Vagina (tissue), 2 donors: ENCODE measurements at regions not wholly inside any gene's neighbourhood (a gene's known extent, or its start where the extent isn't known, plus 50 kb on each side); places are given as distances from the start of the nearest gene placed in this dataset.

Experiments
- DNase-seq, 2 donors: peaks; one replicate each; pipeline ENCODE4 v3.0.0-alpha.2; 2017; ENCODE audit errors: extremely low spot score in 2 of 2
- H3K27ac ChIP-seq: fragments of 200-600 bp; sonication (generic); one replicate; pipeline ENCODE4 v1.5.1; 2019
- H3K27me3 ChIP-seq: fragments of 200-600 bp; sonication (generic); one replicate; pipeline ENCODE4 v1.5.1; 2019
- H3K36me3 ChIP-seq, 2 donors: fragments of 200-600 bp; sonication (generic); one replicate each; pipeline ENCODE4 v1.5.1; 2017 to 2019
- H3K4me1 ChIP-seq: fragments of 200-600 bp; sonication (generic); one replicate; pipeline ENCODE4 v1.5.1; 2019
- H3K4me3 ChIP-seq, 2 donors: fragments of 200-600 bp; sonication (generic); 1 replicate in 1 of 2; 2 replicates in 1 of 2; pipeline ENCODE4 v1.5.1; 2016 to 2019
- H3K9me3 ChIP-seq: fragments of 200-600 bp; sonication (generic); one replicate; pipeline ENCODE4 v1.5.1; 2019
- POLR2A ChIP-seq, 2 donors: fragments of 450-650 bp; IDR thresholded peaks; one replicate each; pipeline ENCODE4 v1.6.1; 2017; ENCODE audit warnings: antibody characterized with exemption in 2 of 2, mild to moderate bottlenecking in 2 of 2, moderate library complexity in 2 of 2
- POLR2AphosphoS5 ChIP-seq, 2 donors: sonication (generic); formaldehyde crosslinking; IDR thresholded peaks; one replicate each; pipeline ENCODE4 v1.9.0; 2017; ENCODE audit warnings: antibody characterized with exemption in 2 of 2, mild to moderate bottlenecking in 2 of 2, low read depth in 1 of 2; ENCODE audit not compliant: insufficient read depth in 1 of 2
- intact Hi-C: fragments of 100-400 bp; cut with DNase I; formaldehyde crosslinking; loops from one replicate; pipeline ENCODE4 v1.15.1; 2023
- TF ChIP-seq, protein P1 (sequence below), 3 experiments: fragments of 450-650 bp in 2 of 3; fragments of 200-600 bp in 1 of 3; sonication (generic) in 1 of 3; IDR thresholded peaks; one replicate each; pipeline ENCODE4 v1.5.1; 2017 to 2019; ENCODE audit warnings: antibody characterized with exemption in 3 of 3, mild to moderate bottlenecking in 2 of 3, moderate library complexity in 2 of 3

DNA sequence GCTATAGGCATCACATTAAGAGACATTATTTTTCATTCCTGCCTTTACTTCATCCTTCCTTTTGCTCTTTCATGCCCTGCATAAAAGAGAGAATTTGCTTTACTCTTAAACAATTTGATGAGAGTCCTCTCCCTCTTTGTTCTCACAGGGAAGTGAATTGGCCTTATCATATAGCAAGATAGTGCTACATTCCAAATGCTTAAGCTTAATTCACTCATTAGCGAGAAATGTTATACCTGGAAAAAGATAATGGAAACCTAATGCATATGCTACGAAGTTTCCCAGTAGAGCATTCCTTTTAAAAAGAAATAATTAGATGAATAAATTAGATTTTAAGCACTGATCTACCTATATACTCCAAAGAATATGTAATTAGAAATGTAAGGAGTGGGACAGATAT lies 798.8 kb downstream of the C12orf50 start:
- no peak overlapping the region for H3K4me3 ChIP-seq

DNA sequence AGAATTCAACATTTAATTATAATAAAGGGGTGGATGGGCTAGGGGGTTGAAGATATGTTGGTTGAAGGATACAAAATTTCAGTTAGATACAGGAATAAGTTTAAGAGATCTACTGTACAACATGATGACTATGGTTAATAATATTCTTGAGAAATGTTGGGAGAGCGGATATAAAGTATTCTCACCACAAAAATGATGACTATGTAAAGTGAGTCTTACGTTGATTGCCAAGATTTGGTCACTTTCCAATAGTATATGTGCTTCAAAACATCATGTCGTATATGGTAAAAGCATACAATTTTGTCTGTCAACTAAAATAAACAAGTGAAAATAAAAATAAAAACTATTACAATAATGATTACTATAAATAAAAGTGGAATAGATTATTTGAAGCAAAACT lies 802.0 kb downstream of the C12orf50 start:
- H3K4me3 ChIP-seq = no peak overlapping the region
- TF ChIP-seq, protein P1, sequence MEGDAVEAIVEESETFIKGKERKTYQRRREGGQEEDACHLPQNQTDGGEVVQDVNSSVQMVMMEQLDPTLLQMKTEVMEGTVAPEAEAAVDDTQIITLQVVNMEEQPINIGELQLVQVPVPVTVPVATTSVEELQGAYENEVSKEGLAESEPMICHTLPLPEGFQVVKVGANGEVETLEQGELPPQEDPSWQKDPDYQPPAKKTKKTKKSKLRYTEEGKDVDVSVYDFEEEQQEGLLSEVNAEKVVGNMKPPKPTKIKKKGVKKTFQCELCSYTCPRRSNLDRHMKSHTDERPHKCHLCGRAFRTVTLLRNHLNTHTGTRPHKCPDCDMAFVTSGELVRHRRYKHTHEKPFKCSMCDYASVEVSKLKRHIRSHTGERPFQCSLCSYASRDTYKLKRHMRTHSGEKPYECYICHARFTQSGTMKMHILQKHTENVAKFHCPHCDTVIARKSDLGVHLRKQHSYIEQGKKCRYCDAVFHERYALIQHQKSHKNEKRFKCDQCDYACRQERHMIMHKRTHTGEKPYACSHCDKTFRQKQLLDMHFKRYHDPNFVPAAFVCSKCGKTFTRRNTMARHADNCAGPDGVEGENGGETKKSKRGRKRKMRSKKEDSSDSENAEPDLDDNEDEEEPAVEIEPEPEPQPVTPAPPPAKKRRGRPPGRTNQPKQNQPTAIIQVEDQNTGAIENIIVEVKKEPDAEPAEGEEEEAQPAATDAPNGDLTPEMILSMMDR (IDR thresholded peaks at IDR 0.05) = no peak
- TF ChIP-seq POLR2AphosphoS5 (IDR thresholded peaks at IDR 0.05; ENCODE audit: insufficient read depth in 1 of 2, low read depth in 1 of 2) (no peak), POLR2A (IDR thresholded peaks at IDR 0.05) (no peak)
- H3K9me3 ChIP-seq = no peaks in the 10 kb centered on the region
- no peak overlapping the region for H3K27ac ChIP-seq
- no peaks in the 10 kb centered on the region for H3K27me3 ChIP-seq
- intact Hi-C loops = no loop called here
- no peaks in the 10 kb centered on the region for H3K36me3 ChIP-seq
- H3K4me1 ChIP-seq = no peaks in the 10 kb centered on the region
- no peak for DNase-seq

More for the DNA sequence above, 798.8 kb downstream of the C12orf50 start:
- no peak for DNase-seq
- intact Hi-C loops = no loop called here
- Histone ChIP-seq H3K9me3 (no peaks in the 10 kb centered on the region), H3K36me3 (no peaks in the 10 kb centered on the region), H3K27ac (no peak overlapping the region), H3K4me1 (no peaks in the 10 kb centered on the region), H3K27me3 (no peaks in the 10 kb centered on the region)
- TF ChIP-seq, protein P1 (IDR thresholded peaks at IDR 0.05) = no peak
- no peak for TF ChIP-seq POLR2AphosphoS5 (IDR thresholded peaks at IDR 0.05; ENCODE audit: insufficient read depth in 1 of 2, low read depth in 1 of 2)
- TF ChIP-seq POLR2A (IDR thresholded peaks at IDR 0.05) = no peak

DNA sequence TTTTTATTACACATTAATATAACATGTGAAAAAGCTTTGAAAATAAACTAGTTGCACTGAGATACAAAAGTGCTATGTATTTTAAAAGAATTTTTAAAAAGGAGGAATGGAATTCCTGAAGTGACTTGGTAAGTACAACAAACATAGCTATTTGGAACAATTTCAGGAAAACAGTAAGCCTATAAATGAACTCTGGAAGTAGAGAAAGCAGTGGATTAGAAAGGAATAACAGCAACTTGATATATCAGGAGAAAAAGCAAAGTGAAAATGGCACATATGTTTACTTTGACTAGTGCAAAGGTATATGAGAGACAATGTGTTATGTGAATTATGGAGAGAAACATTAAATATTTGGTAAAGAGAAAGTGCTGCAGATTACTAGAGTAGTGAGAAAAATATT lies 811.7 kb downstream of the C12orf50 start:
- Histone ChIP-seq H3K27ac (no peak overlapping the region), H3K36me3 (no peaks in the 10 kb centered on the region), H3K4me3 (no peak overlapping the region), H3K9me3 (no peaks in the 10 kb centered on the region), H3K27me3 (no peaks in the 10 kb centered on the region), H3K4me1 (no peaks in the 10 kb centered on the region)
- intact Hi-C loops = no loop called here
- TF ChIP-seq POLR2AphosphoS5 (IDR thresholded peaks at IDR 0.05; ENCODE audit: insufficient read depth in 1 of 2, low read depth in 1 of 2) = no peak
- TF ChIP-seq POLR2A (IDR thresholded peaks at IDR 0.05) = no peak
- TF ChIP-seq, protein P1 (IDR thresholded peaks at IDR 0.05) = no peak
- DNase-seq = no peak

DNA sequence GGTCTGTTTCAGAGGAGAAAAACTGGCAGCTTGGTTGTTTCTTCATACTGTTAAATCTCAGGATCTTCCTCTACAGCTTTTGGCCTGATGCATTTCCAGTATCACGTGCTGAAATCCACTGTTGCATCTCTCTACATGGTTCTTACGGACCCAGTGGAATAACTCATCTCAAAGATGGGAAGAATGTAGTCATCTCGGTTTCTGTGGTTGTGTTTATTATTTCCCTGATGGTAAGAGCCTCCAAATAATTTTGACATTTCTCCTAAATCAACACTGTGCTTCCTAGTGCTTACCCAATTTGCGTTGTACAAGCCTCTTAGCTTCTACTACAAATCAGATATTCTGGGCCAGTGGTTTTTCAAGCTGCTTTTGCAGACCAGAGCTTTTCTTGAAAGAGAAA lies 812.8 kb downstream of the C12orf50 start:
- Histone ChIP-seq H3K9me3 (no peaks in the 10 kb centered on the region), H3K4me1 (no peaks in the 10 kb centered on the region), H3K27me3 (no peaks in the 10 kb centered on the region), H3K27ac (no peak overlapping the region), H3K4me3 (no peak overlapping the region), H3K36me3 (no peaks in the 10 kb centered on the region)
- no peak for DNase-seq
- intact Hi-C loops = no loop called here
- TF ChIP-seq POLR2AphosphoS5 (IDR thresholded peaks at IDR 0.05; ENCODE audit: insufficient read depth in 1 of 2, low read depth in 1 of 2) = no peak
- no peak for TF ChIP-seq POLR2A (IDR thresholded peaks at IDR 0.05)
- TF ChIP-seq, protein P1 (IDR thresholded peaks at IDR 0.05) = no peak

DNA sequence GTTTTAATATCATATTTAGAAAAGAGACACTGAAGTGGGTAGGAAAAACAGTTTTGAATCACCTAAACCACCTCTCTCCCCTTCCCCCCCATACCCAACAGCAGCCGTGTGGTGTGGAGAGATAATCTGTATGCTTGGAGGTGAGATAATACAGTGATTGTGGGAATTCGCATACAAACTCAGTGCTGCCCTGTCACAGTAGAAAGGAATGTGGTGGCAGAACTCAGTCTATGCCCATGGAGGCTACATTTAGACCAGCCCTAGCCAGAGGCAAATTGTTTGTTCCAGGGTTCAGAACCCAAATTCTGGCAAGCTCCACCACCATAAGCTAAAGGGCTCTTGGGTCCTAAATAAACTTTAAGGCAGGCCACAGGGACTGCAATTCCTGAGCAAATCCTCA lies 827.0 kb downstream of the C12orf50 start:
- no peak overlapping the region for H3K4me3 ChIP-seq
- intact Hi-C loops = no loop called here
- no peaks in the 10 kb centered on the region for H3K36me3 ChIP-seq
- no peak overlapping the region for H3K27ac ChIP-seq
- no peak for DNase-seq
- H3K27me3 ChIP-seq = no peaks in the 10 kb centered on the region
- no peaks in the 10 kb centered on the region for H3K4me1 ChIP-seq
- H3K9me3 ChIP-seq = no peaks in the 10 kb centered on the region
- TF ChIP-seq POLR2AphosphoS5 (IDR thresholded peaks at IDR 0.05; ENCODE audit: insufficient read depth in 1 of 2, low read depth in 1 of 2) (no peak), POLR2A (IDR thresholded peaks at IDR 0.05) (no peak)
- TF ChIP-seq, protein P1 (IDR thresholded peaks at IDR 0.05) = no peak
